HEK293T (cell line): ENCODE measurements at regions not wholly inside any gene's neighbourhood (a gene's known extent, or its start where the extent isn't known, plus 50 kb on each side); places are given as distances from the start of the nearest gene placed in this dataset.

ENCODE experiments used
- CTCF ChIA-PET: fragments of 350-600 bp; formaldehyde crosslinking; extraction: SDS; loops from one replicate; lab custom pipeline; 2021; ENCODE audit warnings: antibody characterized with exemption, inconsistent platforms; lab: Yijun Ruan, JAX
- POLR2A ChIA-PET: fragments of 350-600 bp; formaldehyde crosslinking; extraction: SDS; loops from one replicate; lab custom pipeline; 2020; ENCODE audit warnings: antibody characterized with exemption, inconsistent platforms; lab: Yijun Ruan, JAX
- DNase-seq: peaks from one replicate; pipeline ENCODE4 v3.0.0; 2012; ENCODE audit warnings: mixed read lengths; ENCODE audit errors: extremely low spot score
- ARNT ChIP-seq: fragments of 450-650 bp; IDR thresholded peaks from 2 replicates; pipeline ENCODE4 v1.6.1; 2017; ENCODE audit warnings: mild to moderate bottlenecking
- BHLHE40 ChIP-seq: fragments of 450-650 bp; IDR thresholded peaks from 2 replicates; pipeline ENCODE4 v1.6.1; 2016; ENCODE audit warnings: mild to moderate bottlenecking, moderate library complexity, borderline replicate concordance
- CTBP1 ChIP-seq: fragments of 450-650 bp; IDR thresholded peaks from 2 replicates; pipeline ENCODE4 v1.6.1; 2016; ENCODE audit warnings: borderline replicate concordance
- ELF4 ChIP-seq: fragments of 450-650 bp; IDR thresholded peaks from 2 replicates; pipeline ENCODE4 v1.6.1; 2017; ENCODE audit warnings: antibody characterized with exemption
- FOXA1 ChIP-seq: fragments of 450-650 bp; IDR thresholded peaks from 2 replicates; pipeline ENCODE4 v1.6.1; 2016; ENCODE audit warnings: mild to moderate bottlenecking
- FOXK2 ChIP-seq: fragments of 450-650 bp; IDR thresholded peaks from 2 replicates; pipeline ENCODE4 v1.6.1; 2016; ENCODE audit warnings: mild to moderate bottlenecking
- FOXM1 ChIP-seq: fragments of 450-650 bp; IDR thresholded peaks from 2 replicates; pipeline ENCODE4 v1.6.1; 2017; ENCODE audit warnings: mild to moderate bottlenecking, borderline replicate concordance
- HDGF ChIP-seq: fragments of 450-650 bp; IDR thresholded peaks from 2 replicates; pipeline ENCODE4 v1.6.1; 2017; ENCODE audit warnings: antibody characterized with exemption, borderline replicate concordance
- L3MBTL2 ChIP-seq: fragments of 450-650 bp; conservative IDR thresholded peaks from 2 replicates; pipeline ENCODE4 v1.6.1; 2016; ENCODE audit warnings: mild to moderate bottlenecking
- LEF1 ChIP-seq: fragments of 450-650 bp; IDR thresholded peaks from 2 replicates; pipeline ENCODE4 v1.6.1; 2017; ENCODE audit warnings: mild to moderate bottlenecking, borderline replicate concordance
- NFRKB ChIP-seq: fragments of 450-650 bp; IDR thresholded peaks from 2 replicates; pipeline ENCODE4 v1.6.1; 2016; ENCODE audit warnings: mild to moderate bottlenecking, moderate library complexity
- SP1 ChIP-seq: fragments of 450-650 bp; IDR thresholded peaks from 2 replicates; pipeline ENCODE4 v1.6.1; 2017
- SUZ12 ChIP-seq: fragments of 450-650 bp; IDR thresholded peaks from 2 replicates; pipeline ENCODE4 v1.6.1; 2016; ENCODE audit warnings: mild to moderate bottlenecking
- TARDBP ChIP-seq: fragments of 450-650 bp; IDR thresholded peaks from 2 replicates; pipeline ENCODE4 v1.6.1; 2016
- ZNF384 ChIP-seq: fragments of 450-650 bp; IDR thresholded peaks from 2 replicates; pipeline ENCODE4 v1.6.1; 2016
- TF ChIP-seq, protein P1 (sequence below): fragments of 450-650 bp; IDR thresholded peaks from 2 replicates; pipeline ENCODE4 v1.6.1; 2016

DNA sequence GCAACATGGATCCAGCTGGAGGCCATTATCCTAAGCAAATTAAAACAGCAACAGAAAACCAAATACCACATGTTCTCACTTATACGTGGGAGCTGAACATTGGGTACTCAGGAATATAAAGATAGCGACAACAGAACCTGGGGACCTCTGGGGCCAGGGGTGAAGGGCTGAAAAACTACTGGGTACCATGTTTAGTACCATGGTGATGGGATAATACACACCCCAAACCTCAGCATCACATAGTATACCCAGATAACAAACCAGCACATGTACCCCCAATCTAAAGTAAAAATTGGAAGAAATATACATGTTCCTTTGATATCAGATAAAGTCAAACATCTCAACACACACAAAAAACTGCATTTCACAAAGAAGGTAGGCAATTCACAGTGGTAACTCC, 876.2 kb downstream of the TBL1XR1 start:
- no peak for TF ChIP-seq TARDBP
- TF ChIP-seq FOXK2: no peak
- no peak for DNase-seq
- POLR2A ChIA-PET: no interaction called here
- CTCF ChIA-PET: no interaction called here

DNA sequence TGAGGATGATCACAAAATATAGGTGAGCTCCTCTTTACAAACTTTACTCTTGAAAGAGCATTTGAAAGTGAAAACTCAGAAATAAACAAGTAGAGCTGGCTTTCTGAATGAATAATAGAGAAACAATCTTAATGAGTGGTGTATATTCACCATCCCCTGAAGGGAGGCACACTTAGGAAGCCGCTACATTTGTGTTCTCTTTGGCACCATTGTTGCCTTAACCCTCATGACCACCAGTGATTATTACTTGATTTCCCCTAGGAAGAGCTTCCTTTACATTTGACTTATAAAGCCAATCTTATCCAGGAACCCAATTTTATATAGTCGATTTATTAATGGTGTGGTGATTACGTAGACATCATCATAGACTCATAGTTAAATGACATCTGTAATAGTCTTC, 883.9 kb downstream of the TBL1XR1 start:
- DNase-seq: no peak
- POLR2A ChIA-PET: no interaction called here
- CTCF ChIA-PET: no interaction called here
- TF ChIP-seq SP1 (no peak), FOXK2 (no peak), BHLHE40 (no peak), NFRKB (no peak), CTBP1 (no peak), ELF4 (no peak), FOXA1 (no peak), L3MBTL2 (no peak)

DNA sequence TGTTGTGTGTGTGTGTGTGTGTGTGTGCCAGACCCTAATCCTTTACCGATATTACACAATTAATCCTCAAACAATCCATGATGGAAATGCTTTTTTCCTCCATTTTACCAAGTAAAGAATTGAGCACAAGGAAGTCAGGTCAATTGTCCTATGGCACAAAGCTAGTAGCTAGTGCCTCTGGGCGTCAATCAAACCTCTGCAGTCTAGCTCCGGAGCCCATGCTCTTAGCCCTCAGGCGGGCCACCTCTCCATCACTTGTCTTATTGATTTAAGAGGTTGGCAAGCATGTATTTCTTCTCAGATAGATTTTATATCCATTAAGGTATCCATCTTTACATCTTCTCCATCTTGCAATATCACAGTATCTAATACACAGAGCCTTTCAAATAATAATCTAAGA, 886.6 kb downstream of the TBL1XR1 start:
- no peak for DNase-seq
- TF ChIP-seq SUZ12 (no peak), LEF1 (no peak), SP1 (no peak), TARDBP (no peak), HDGF (no peak), CTBP1 (no peak), NFRKB (no peak), FOXA1 (no peak), FOXK2 (no peak)
- TF ChIP-seq, protein P1, sequence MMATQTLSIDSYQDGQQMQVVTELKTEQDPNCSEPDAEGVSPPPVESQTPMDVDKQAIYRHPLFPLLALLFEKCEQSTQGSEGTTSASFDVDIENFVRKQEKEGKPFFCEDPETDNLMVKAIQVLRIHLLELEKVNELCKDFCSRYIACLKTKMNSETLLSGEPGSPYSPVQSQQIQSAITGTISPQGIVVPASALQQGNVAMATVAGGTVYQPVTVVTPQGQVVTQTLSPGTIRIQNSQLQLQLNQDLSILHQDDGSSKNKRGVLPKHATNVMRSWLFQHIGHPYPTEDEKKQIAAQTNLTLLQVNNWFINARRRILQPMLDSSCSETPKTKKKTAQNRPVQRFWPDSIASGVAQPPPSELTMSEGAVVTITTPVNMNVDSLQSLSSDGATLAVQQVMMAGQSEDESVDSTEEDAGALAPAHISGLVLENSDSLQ: no peak
- ChIA-PET CTCF (no interaction called here), POLR2A (no interaction called here)

DNA sequence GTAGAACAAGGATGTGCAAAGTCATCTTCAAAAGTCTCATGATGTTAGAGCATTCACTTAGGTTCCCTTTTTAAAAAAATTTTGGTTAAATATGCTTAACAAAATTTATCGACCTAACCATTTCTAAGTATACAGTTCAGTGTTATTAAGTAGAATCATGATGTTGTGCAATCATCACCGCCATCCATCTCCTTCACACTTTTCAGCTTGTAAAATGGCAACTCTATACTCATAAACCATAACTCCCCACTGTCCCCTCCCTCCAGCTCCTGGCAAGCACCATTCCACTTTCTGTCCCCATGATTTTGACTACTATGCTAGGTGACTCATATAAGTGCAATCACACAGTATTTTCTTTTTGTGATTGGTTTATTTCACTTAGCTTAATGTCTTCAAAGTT, 895.0 kb downstream of the TBL1XR1 start:
- TF ChIP-seq FOXA1 (no peak), ELF4 (no peak)
- TF ChIP-seq, protein P1: no peak
- DNase-seq: no peak
- POLR2A ChIA-PET: no interaction called here
- CTCF ChIA-PET: no interaction called here

DNA sequence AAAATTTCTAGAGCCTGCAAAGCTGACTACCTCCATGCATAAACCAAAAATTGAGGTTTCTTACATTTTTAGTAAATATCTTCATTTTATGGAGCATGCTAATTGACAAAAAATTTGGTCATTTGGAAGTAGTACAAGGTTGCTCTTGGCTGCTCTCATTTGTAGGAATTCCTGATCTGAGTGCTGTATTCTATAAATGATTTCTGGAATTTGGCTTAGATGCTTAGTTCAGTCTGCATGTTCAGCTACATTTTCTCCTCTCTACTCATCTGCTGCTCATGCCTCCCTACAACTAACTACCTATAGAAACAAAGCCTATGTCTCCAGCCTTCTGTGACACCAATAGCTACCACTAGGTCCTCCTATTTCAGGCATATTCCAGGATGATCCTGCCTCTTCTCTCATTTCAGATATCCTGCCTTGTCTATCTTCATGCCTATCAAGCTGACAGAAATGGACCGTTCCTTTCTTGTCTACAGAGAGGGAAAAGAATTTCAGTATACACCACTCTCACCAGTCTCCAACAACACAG, 901.1 kb downstream of the TBL1XR1 start:
- ChIA-PET CTCF (no interaction called here), POLR2A (no interaction called here)
- TF ChIP-seq L3MBTL2: no peak
- no peak for TF ChIP-seq HDGF
- no peak for TF ChIP-seq CTBP1
- TF ChIP-seq BHLHE40: no peak
- no peak for TF ChIP-seq ARNT
- no peak for TF ChIP-seq ZNF384
- no peak for TF ChIP-seq FOXM1
- no peak for TF ChIP-seq FOXK2
- TF ChIP-seq, protein P1: no peak
- no peak for TF ChIP-seq ELF4
- no peak for TF ChIP-seq TARDBP
- TF ChIP-seq LEF1: no peak
- no peak for TF ChIP-seq SUZ12
- TF ChIP-seq FOXA1: no peak
- no peak for TF ChIP-seq NFRKB
- TF ChIP-seq SP1: no peak
- DNase-seq: no peak

DNA sequence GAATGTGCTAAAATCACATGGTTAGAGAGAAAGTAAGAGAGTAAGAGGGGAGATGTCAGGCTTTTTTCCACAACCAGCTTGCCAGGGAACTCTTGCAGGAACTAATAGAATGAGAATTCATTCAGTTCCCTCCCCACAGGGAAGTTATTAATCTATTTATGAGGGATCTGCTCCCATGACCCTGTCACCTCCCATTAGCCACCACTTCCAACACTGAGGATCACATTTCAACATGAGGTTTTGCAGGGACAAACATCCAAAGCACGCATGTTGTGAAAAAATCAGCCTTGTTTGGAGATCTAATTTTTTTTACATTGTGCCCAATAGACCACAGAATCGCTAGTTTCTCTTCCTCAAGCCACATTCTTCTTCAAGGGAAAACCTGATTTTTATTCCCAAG, 904.0 kb downstream of the TBL1XR1 start:
- DNase-seq: no peak
- no peak for TF ChIP-seq FOXK2
- TF ChIP-seq L3MBTL2: no peak
- no peak for TF ChIP-seq BHLHE40
- TF ChIP-seq FOXA1: no peak
- TF ChIP-seq, protein P1: no peak
- TF ChIP-seq ZNF384: no peak
- no peak for TF ChIP-seq CTBP1
- no peak for TF ChIP-seq TARDBP
- ChIA-PET CTCF (no interaction called here), POLR2A (no interaction called here)

DNA sequence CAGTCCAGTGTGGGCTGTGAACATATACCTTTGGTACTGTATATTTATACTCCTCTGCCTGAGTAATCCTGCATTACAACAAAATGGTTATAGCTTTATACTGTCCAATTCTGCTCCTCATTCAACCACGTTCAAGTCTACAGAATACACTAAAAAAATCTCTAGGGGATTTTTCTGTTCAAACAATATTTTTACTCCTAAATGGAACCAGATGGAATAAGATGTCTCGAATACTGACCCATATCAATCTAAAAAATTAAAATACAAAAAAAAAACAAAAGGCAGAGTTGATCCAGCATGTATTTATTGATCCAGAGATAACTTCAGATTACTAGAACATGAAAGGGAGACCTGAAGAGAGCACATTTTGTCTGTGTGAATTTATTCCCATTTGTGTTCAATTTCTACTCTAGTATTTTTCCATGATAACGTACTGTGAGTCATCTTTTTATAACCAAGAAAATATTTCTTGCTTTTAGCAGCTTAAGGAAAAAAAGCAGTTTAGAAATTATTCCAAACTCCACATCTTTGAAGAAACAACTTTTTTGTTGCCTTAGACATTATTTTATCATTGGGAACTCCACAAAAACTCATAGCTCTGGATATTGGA, 910.7 kb downstream of the TBL1XR1 start:
- DNase-seq: no peak
- TF ChIP-seq ELF4 (no peak), ARNT (no peak), NFRKB (no peak), ZNF384 (no peak), L3MBTL2 (no peak), HDGF (no peak), FOXK2 (no peak), TARDBP (no peak), BHLHE40 (no peak), SUZ12 (no peak), FOXA1 (no peak), FOXM1 (no peak)
- POLR2A ChIA-PET: no interaction called here
- CTCF ChIA-PET: no interaction called here
